ENCODE measurements at regions not wholly inside any gene's neighbourhood (a gene's known extent, or its start where the extent isn't known, plus 50 kb on each side); places are given as distances from the start of the nearest gene placed in this dataset.
"Not testable (repeated sequence)": the region's sequence is repeated elsewhere in the genome, so short reads cannot be mapped to it uniquely, and the experiment has no call there.

GRCh38 chr21:35484851-35485250, 435.7 kb upstream of the RUNX1 start:
- DNase-seq: no peak

- DNase-seq: no peak
Measured at GRCh38 chr21:35484032-35484431, 434.9 kb upstream of the RUNX1 start.

DNA sequence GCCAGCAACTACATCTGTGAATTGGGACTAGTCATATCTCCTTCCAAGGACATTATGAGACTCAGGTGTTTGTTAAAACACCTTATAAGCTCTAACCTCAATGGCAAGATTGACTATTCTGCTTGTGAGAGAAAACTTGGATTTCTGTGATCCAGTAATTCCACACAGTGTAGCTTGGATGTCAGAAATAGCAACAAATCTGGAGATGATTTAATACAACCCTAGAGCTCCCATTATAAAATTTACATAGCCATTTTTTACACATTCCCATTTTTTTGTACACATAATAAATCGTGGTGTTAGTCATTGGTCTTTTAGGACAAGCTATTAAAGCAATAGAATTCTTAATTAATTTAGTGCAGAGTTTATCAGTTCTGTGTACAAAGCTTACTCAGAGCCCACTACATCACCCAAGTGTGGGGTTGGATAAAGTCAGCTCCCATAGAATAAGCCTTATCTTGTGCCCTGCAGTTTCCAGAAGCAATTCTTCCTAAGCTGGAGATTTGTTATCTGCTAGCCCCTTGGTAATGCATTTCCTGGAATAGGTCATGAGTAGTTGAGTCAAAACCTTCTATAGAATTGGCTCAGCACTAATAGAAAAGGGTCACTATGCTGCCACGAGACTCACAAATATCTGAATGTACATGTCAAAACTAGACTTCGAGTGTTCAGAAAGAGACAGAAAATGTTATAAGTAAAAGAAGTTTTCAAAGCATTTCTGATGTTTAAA, 434.0 kb upstream of the RUNX1 start:
- no peak for DNase-seq

DNA sequence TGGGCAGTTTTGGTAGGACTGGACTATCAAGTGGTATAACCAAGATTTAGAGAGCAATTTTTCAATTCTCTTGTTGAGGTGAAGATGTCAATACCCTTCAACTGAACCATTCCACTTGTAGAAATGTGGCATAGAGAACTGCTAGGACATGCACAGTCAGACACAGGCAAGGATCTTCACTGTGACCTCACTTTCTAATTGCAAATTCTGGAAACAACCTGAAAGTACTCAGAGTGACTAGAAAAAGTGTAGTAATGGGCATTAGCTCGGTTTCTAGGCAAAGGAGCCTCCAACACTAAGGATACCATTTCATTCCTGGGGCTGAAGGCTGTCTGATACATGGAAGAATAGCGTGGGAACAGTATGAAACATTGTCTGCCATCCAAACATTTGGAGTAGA, 433.0 kb upstream of the RUNX1 start:
- no peak for DNase-seq

- DNase-seq: no peak
Measured at GRCh38 chr21:35481005-35481404, 431.9 kb upstream of the RUNX1 start.

DNA sequence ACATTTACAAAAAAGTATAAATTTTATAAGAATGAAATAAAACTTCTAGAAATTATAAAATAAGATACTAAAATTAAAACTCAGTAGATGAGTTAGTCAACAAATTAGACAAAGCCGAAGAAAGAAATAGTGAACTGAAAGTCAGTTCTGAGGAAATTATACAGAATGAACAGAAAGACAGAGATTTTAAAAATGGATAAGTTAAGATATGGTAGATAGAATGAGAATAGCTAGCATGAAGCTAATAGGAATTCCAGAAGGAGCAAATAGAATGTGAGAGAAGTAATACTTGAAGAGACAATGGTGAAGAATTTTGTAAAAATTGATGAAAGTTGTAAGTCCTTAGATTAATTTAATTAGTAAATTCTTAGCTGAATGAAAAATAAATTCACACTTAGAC, 430.4 kb upstream of the RUNX1 start:
- no peak for DNase-seq

GRCh38 chr21:35479065-35479448, 430.0 kb upstream of the RUNX1 start:
- DNase-seq: no peak

DNA sequence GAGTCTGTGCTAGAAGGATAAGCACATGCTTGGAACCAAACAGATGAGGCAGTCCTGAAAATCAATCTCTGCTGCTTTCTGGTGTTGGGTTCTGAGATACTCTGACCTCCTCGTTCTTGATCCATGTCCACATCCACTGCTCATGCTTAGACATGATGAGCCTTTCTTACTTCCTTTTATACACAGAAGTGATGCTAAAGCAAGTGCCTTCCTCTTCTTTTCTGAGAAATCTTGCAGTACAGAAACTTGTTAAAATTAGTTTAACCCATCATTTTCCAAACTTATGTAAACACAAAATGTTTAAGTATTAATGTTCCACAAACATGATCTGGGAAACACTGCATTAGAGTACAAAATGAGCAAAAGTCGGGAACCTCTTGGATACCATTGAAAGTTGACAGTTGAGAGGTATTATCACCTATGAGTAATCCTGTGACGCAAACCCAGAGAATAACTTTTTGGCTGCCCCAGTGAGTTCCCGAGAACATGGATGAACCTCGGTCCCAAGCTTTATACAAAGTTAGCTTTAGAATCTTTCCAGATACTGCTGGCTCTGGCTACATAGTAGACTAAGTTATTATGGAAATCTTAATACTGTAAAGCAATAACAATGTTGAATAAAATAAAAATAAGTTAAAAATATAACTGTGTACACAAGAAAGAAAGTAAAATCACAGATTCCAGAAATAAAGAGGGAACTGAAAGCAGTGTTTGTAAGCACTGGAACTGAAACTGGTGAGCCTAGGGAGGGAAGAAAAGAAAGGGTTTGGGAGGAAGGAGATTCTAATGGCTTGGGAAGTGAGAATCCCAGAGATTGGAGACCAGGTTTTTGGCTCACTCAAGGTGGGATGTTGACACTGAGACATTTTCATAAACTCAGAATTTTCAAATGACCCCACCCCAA, 429.3 kb upstream of the RUNX1 start:
- no peak for DNase-seq

- DNase-seq: no peak
Measured at GRCh38 chr21:35477622-35478021, 428.5 kb upstream of the RUNX1 start.

DNA sequence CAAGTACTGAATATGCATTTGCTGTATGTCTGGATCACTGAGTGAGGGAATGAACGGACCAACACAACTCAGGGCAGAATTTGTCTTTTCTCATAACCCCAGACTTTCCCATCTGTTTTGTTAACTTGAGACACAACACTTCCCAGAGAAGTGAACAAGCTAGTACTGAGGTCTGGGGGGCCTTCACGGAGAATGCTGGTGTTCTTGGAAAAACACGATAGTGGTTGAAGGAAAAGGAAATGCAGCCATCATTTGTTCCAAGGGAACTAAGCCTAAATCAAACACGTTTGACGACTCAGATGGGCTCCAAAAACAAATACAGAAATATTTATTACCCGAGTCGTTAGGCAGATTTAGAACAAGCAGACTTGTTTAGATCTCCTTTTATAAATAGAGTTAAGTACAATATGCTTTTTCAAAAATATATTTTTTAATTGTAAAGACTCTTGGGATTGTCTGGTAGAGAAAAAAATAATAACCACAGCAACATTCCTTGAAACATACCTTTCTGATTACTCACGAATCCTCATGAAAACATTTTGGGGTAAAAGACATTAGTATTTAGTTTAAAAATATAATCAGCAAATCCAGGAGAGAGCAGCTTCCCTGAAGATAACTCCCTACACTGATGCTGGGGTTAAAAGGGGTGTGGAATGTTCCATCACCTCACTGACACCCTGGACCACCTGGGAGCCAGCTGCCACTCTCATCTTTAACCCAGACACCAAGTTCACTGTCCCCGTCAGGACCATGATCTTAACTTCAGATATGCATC, 427.7 kb upstream of the RUNX1 start:
- DNase-seq: peak; percentile 81

GRCh38 chr21:35475762-35476161, 426.7 kb upstream of the RUNX1 start:
- peak; percentile 76 for DNase-seq

DNA sequence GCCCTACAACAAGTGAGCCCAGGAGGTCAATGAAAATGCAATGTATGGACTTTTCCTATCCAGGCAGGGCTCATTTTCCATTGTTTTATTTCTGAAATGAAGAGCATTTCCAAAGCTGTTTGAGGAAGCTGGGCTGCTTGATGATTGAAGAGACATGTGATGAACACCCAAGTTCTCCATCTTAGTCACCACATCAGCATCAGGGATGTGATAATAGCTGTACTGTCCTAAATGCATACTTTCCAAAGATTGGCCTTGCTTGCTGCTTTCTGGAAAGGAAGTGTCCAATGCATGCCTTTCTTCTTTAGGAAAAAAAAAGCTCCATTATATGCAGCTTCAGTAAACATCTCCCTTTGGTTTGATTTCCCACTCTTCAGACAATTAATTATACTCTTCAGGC, 425.9 kb upstream of the RUNX1 start:
- DNase-seq: peak; percentile 72

- no peak for DNase-seq
Measured at GRCh38 chr21:35473496-35473895, 424.4 kb upstream of the RUNX1 start.

GRCh38 chr21:35470522-35470921, 421.4 kb upstream of the RUNX1 start:
- no peak for DNase-seq

DNA sequence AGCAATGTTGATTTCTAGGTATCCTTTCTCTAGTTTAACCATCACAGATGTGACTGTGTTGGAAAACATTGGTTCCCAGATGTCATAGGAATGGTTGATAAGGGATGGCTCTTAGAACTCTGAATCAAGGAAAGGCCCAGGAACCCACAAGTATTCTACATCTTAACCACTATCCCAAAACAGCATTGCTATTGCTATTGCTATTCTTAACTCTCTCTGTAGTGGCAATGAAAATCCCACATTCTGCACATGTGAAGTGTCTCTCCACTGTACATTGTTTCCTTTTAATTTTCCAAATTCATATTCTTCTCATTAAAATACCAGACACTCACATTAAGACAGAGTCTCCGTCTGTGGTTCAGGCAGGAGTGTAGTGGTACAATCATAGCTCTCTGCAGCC, 420.4 kb upstream of the RUNX1 start:
- peak; percentile 82 for DNase-seq

DNA sequence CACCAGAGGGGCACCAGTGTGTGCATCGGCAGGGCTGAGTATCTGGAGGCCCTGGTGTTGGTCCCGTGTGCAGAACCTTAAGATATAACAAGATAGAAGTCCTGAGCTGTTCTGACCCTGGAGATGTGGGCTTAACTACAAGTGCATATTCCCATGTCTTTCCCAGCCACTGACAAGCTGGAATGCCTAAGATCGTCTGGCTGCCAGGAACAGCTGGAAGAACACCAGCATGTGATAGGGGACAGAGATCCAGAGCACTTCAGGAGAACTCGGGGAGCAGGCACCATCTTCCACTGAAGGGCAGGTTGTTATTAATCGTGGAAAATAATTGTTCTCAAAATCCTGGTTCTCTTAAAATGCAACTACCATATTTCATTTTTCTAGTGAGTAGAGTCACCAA, 419.9 kb upstream of the RUNX1 start:
- peak; percentile 42 for DNase-seq

GRCh38 chr21:35467566-35467965, 418.5 kb upstream of the RUNX1 start:
- peak; percentile 91 for DNase-seq

- DNase-seq: not testable (repeated sequence)
Measured at GRCh38 chr21:35466681-35467080, 417.6 kb upstream of the RUNX1 start.

- no peak for DNase-seq
Measured at GRCh38 chr21:35465741-35466140, 416.6 kb upstream of the RUNX1 start.

- DNase-seq: no peak
Measured at GRCh38 chr21:35461700-35462099, 412.6 kb upstream of the RUNX1 start.

GRCh38 chr21:35460441-35460840, 411.3 kb upstream of the RUNX1 start:
- no peak for DNase-seq

- DNase-seq: no peak
Measured at GRCh38 chr21:35458405-35458804, 409.3 kb upstream of the RUNX1 start.

All from fibroblast of skin of scalp (primary cell).